HG02870 (cell line): ENCODE measurements at regions not wholly inside any gene's neighbourhood (a gene's known extent, or its start where the extent isn't known, plus 50 kb on each side); places are given as distances from the start of the nearest gene placed in this dataset.
"Not testable (repeated sequence)": the region's sequence is repeated elsewhere in the genome, so short reads cannot be mapped to it uniquely, and the experiment has no call there.

Experiments
- ATAC-seq: cut with Tn5 transposase; IDR thresholded peaks from one replicate; pipeline ENCODE4 v1.9.1; 2021; ENCODE audit warnings: mild to moderate bottlenecking, moderate library complexity; ENCODE audit not compliant: unreplicated experiment

DNA sequence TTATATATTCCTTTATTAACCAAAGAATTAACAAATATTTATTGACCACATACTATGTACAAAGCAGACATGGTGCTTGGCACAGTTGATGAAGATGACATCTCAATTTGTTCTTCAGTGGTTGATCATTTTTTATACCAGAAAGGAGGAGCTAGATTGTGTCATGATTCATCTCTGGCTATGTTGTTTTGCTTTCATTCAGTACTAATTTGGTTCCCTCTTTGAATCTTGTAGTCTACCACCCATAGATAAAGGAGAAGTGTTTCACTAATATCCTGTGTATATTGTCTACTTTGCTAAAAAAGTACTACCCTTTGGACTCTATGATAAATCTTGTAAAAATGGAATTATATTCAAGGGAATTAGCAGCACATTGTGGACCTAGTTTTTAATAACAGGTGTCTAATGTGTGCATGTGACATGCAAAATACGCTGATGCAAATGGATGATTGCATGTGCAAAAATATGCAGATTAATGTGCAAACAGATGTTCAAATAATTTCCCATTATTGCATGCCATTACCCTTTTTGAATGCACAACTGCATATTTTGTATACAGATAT lies 313.2 kb upstream of the ZEB2 start:
- no peak for ATAC-seq

DNA sequence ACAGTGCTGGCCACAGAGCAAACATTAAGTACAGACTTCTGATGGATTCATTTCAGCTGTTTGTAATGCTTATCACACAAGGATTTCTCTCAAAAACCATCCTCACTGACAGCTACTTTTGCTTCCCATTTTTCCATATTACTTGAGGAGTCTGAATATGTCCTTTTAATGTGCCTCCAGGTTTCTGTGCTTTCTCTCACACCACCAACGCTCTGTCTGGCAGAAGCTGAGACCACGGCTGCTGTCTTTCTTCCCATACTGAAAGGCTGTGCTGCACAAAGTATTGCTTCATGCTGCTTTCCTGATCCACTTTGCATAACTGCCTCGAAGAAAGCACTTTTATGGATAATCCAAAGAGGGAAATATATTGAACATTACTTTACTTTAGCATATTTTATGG lies 312.1 kb upstream of the ZEB2 start:
- ATAC-seq = no peak

DNA sequence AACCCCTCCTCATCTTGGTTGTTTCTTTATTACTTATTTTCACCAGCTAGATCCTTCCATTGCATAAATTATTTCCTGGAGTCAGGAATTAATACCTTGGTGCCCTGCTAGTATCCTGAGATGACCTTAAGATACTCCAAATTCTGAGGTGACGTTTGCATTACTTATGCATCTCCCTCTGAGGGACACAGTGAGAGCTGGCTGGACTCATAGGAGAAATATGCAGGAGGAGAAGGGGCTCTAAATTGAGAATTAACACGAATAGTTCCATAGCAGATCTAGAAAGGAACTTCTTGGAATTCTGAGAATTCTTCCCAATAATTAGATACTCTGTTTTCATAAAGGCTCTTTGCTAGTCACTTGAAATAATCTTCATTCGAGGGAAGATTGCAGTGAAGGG lies 310.6 kb upstream of the ZEB2 start:
- ATAC-seq = no peak

DNA sequence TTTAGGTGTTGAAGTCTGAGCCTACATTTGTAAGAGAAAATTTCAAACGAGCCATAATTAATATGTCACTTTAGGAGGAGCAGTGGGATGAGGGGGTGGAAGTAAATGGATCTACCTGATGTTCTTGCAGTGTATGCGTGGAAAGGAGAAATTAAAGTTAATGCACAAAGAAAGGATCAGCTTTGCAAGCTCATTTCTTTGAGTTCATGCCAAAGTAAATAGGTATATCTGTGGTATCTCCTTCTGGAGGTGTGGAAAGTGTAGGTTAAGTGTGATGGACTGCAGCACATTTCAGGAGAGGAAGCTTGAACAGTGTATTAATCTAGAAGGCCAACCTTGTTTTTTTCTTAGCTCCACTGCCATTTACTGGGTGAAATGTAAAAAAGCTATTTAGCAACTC lies 307.5 kb upstream of the ZEB2 start:
- ATAC-seq = no peak

DNA sequence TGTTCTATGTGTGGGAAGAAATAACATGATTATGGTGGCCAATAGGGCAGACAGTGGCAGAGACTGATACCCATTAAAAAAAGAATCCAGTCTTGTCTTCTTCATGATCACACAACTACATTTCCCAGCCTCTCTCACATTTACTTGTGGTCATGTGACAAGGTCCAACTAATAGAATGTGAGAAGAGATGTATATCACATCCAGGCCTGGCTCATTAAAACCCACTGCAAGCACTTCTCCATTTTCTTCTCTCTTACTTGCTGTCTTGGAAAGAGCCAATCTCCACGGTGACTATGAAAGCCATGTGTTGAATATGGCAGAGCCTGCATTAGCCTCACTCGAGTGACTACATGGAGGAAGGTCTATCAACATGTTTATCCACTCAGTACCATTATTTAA lies 306.2 kb upstream of the ZEB2 start:
- no peak for ATAC-seq

DNA sequence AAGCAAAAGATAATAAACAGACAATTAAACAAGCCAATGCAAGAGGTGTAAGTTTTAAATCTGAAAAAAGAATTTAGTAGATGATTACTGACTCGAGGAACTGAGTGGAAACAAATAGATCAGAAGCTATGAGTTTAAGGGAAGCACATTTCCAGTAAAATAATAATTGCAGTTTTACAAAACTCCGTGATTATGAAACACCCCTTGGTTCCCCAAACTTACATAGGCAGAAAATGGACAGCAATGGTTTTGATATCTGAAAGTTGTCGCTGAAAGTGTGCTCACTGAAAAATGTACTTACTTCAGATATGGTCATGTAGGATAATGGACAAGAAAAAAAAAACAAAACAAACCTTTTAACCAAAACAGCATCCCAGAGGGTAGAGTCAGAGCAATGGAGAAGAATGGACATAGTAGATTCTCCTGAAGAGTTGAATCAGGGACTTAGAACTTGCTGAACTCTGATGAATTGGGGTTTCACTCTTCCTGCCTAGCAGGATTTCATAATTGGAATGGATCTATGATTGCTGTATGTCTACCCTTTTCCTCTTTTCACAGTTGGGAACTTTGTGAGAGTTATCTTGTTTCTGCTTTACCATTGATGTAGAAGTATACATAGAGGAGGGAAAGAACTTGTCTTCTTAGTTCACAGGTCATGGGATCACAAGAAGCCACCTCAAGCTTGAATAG lies 305.6 kb upstream of the ZEB2 start:
- ATAC-seq = no peak

DNA sequence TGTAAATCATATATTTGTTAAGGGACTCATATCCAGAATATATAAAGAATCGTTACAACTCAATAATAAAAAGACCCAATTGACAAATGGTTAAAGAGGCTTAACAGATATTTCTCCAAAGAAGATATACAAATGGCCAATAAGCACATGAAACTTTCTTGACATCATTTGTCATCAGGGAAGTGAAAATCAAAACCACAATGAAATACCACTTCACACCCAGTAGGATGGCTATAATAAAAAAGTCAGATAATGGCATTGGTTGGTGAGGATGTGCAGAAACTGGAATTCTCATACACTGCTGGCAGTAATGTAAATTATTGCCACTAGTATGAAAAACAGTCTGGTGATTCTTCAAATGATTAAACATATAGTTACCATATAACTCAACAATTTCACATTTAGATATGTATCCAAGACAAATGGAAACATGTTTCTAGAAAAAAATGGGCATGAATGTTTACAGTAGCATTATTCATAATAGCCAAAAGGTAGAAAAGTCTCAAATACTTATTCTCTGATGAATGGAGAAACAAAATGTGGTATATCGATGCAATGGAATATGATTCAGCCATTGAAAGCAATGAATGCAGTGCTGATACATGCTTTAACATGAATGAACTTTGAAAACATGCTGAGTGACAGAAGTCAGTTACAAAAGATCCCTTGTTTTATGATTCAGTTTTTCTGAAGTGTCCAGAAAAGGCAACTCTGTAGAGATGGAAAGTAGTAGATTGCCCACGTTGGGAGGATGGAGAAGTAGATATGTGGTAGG lies 304.6 kb upstream of the ZEB2 start:
- ATAC-seq = no peak

DNA sequence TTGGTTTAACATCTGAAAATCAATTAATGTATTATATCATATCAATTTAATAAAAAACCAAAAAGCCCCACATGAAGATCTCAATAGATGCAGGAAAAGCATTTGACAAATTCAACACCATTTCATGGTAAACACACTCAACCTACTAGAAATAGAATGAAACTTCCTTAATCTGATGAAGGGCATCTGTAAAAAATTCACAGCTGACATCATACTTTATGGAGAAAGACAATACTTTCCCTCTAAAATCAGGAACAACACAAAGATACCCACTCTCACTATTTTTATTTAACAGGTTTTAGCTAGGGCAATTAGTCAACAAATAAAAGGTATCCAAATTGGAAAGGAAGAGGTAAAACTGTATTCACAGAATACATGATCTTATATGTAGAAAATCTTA lies 303.0 kb upstream of the ZEB2 start:
- no peak for ATAC-seq

DNA sequence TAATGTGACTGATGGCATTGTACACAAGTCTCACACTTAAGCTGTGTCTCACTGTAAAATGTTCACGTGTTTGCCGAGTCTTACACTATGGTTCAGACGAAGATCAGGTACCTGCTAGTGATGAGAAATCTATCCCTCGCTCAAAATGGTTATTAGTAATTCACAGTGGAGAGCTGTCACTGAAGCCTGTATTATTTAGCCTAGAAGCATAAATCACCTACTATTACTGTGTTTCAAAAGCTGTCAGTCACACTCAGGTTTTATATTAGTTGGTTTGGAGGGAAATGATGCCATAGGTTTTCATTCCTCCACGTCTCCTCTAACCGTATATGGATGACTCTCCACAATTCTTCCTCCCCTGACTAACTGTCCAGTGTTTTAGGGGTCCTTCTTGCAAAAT lies 292.4 kb upstream of the ZEB2 start:
- ATAC-seq = no peak

DNA sequence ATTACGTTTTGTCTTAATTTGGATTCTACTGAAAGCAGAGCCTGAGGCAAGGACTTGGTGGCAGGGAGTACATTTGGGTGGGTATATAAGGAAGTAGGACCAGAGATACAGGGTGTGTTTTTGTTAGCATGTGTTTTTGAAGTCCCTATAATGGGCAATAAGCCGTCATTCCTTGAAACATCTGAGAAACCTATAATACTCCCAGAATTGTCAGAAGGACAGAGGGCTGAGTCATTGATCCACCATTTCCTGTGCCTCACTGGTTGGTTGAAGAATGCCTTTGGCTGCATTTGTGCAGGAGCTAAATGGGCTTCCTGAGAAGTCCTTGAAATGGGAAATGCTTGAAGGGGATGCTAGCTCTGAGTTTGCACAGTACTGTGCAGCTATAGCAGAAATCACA lies 281.8 kb upstream of the ZEB2 start:
- ATAC-seq = no peak

DNA sequence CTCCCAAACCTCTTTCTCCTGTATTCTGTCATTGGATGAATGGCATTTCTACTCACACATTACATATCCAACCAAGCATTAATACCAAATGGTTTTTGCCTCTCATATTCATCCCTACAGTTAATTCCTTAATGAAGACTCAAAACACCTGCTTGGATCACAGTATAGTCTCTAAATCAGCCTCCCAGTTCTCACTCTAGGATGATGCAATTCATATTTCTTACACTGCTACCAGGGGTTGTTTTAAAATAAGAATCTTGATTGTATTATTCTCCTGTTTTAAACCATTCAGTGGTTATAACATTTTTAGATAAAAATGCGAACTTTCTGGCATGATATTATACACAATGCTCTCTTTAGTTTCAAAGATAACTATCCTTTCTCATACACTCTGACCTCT lies 281.4 kb upstream of the ZEB2 start:
- no peak for ATAC-seq

DNA sequence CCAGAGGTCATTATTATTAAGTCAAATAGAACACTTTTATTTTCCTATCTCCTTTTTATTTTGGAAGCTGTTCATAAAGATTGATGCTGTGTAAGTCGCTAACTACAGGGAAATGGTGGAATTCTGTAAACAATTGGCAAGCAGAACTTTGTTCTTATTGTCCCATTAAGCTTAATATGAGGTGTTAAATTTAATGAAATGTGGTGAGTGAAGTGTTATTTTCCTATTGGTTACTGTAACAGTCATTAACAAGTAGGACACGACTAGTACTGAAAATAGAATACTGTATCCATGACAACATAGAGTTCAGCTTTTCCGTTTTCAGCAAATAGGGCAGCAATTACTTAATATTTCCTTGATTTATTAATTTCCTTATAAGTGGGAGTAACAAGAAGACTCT lies 279.1 kb upstream of the ZEB2 start:
- ATAC-seq = no peak

DNA sequence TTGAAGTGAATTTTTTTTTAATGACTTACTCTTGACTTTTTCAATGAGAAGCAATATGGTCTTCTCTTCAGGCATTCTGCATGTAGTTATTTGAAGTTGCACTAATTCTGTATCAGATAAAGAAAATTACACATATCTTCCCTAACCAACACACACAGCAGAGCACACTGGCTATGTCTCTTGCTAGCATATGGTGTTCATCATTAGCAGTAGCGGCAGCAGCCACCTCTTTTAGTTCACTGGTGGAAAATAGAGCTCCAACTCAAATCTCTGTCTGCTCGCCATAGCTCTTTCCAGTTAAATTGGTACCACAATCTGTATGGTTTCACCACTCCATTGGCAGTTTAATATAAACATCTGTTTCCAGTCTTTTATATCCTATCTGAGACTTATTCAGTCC lies 278.1 kb upstream of the ZEB2 start:
- ATAC-seq = no peak

DNA sequence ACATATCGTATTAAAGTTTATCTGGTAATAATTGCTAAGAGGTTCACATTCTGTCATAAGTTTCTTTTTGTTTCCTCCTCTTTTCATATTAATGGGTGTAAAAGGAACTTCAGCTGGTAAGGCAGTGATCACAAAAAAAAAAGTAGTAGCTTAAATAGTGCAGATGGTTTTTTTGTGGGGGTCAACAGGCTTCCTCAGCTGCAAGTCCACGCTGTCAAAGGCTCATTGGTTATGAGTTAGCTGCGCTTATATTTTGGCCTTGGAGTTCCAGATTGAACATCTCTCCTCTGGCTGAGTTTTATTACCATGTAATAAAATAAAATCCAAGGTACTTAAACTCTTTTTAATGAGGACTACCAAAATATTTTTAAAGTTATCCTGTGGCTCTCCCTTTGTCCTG lies 277.0 kb upstream of the ZEB2 start:
- no peak for ATAC-seq

DNA sequence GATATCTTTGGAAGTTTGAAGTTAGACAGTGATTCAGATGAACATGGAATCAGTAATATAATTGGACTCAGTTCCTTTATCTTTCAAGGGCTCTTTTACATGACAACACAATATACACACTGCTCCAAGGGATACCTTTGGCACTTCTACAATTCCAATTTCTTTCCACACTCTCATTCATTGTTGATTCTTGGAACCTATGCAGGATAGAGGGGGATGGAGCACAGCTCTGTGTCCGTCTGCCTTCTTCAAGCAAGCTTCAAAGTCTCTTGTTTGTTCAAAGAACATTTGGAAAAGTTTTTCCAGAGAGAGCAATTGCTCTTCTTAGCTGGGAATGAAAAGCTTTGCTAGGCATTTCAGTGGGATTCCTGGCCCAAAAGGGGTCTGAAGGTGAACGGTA lies 276.2 kb upstream of the ZEB2 start:
- ATAC-seq = no peak

DNA sequence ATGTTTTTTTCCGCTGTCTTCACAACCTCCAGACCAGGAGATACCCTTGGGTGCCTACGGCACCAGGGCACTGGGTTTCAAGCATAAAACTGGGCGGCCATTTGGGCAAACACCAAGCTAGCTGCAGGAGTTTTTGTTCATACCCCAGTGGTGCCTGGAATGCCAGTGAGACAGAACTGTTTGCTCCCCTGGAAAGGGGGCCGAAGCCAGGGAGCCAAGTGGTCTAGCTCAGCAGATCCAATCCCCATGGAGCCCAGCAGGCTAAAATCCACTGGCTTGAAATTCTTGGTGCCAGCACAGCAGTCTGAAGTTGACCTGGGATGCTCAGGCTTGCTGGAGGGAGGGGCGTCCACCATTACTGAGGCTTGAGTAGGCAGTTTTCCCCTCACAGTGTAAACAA lies 265.3 kb upstream of the ZEB2 start:
- ATAC-seq = no peak

DNA sequence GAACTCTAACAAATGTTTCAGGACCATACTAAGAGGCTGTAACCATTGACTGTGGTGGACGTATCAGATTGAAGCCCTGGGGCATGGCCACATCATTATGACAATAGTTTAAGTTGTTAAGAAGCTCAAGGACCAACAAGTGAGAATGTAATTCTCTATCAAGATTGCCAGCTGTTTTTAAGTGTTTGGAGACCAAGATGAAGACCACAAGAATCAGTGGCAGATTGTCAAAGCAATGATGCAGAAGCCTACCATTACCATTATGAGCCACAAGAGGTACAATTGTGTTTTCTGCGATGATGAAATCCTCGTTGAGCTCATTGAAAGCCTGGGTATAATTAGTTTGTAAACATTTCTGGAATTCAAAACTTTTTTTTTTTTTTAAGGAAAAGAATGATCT lies 261.1 kb upstream of the ZEB2 start:
- no peak for ATAC-seq

DNA sequence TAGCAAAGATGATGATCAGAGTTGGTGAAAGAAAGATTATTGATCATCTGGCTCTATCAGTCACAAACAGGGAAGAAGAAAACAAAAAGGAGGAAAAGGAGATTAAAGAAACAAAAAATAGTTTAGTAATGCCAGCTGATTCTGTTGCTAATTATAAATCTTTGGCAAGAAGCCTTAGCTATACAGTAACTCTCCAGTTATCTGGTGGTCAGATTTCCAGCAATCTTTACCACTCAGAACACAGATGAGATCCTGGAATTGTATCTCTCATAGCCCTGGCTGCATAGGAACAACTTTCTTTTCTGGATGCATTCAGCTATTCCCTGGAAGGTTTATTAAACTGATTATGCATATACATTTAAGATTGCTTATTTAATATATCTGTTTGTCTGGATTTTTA lies 256.8 kb upstream of the ZEB2 start:
- no peak for ATAC-seq

DNA sequence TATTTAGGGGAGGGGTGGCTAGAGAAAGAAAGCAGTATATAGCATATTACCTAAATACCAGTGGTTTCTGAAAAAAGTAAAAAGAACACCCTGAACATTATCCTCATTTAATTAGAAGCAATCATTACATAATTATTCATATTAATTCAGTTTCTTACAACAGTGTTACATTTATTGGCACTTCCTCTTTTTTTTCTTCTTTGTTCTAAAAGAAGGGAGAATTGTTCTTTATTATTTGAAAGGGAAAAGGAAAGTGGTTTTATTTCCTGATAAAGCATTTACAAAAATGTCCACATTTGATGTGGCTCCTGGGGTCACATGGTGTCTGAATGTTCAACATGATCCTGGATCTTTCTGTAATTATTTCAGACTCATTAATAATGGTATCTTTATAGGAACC lies 254.9 kb upstream of the ZEB2 start:
- ATAC-seq = no peak

DNA sequence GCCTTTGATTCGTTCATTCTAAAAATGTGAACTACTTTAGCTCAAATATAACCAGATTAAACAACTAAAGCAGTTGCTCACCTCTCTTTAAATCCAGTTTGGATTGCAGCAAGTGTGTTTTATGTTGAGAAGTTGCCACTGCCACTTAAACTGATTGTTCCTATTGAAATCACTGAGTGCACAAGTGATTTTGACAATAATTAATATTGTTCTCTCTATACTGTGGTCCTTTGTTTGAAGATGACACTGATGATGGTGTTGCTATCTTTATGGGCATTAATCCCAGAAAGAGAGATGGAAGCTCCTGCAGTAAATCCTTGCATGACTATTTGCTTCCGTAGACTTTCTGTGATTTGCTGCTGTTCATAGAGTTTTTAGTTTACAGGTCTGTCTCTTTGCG lies 251.4 kb upstream of the ZEB2 start:
- no peak for ATAC-seq

DNA sequence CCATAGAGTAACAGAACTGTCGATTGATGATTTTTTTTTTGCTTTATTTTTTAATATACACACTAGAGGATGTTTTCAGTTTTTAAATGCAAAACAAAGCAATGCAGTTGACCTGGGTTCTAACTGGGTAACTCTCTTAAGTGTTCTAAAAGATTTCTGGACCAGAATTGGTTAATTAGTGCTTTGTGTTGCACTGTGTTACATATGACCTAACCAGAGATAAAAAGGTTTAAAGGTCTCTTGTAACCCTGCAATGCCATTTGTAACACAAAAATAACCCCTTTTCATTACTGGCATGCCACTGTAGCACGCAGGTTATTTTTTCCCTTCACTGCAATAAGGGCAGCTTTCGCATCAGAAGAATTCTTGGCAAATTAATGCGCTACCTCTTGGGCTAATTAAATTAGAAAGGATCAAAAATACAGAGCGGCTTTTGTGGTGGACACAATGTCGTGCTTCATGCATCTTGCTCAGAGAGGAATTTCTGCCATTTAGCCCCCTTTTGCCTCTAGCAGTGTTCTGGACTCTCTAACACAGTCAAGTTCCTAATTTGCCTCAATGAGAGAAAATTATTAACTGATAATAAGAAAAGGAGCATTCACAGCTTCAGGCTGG lies 250.8 kb upstream of the ZEB2 start:
- no peak for ATAC-seq

DNA sequence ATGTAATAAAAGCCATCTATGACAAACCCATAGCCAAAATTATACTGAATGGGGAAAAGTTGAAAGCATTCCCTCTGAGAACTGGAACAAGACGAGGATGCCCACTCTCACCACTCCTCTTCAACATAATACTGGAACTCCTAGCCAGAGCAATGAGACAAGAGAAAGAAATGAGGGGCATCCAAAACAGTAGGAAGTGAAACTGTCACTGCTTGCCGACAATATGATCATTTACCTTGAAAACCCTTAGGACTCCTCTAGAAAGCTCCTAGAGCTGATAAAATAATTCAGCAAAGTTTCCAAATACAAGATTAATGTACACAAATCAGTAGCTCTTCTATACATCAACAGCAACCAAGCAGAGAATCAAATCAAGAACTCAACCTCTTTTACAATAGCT lies 241.0 kb upstream of the ZEB2 start:
- not testable (repeated sequence) for ATAC-seq
